ENCODE measurements at regions not wholly inside any gene's neighbourhood (a gene's known extent, or its start where the extent isn't known, plus 50 kb on each side); places are given as distances from the start of the nearest gene placed in this dataset.
"Not testable (repeated sequence)": the region's sequence is repeated elsewhere in the genome, so short reads cannot be mapped to it uniquely, and the experiment has no call there.

GRCh38 chr10:100661520-100661919, 83.9 kb upstream of the PAX2 start:
- no peaks in the 10 kb centered on the region for H3K4me1 ChIP-seq
- no peak for DNase-seq (ENCODE audit: low spot score in 2 of 2)
- H3K4me3 ChIP-seq: no peak overlapping the region
- H3K9me3 ChIP-seq: no peaks in the 10 kb centered on the region
- in situ Hi-C loops (cut with MboI; ENCODE audit: low sequenced_read_pairs): no loop called here
- peaks cover 25% of the 10 kb centered on the region for H3K27me3 ChIP-seq (ENCODE audit: low read depth)
- H3K36me3 ChIP-seq (replicated peaks): no peaks in the 10 kb centered on the region

- peaks cover 24% of the 10 kb centered on the region for H3K27me3 ChIP-seq (ENCODE audit: low read depth)
- no peak for DNase-seq (ENCODE audit: low spot score in 2 of 2)
- in situ Hi-C loops (cut with MboI; ENCODE audit: low sequenced_read_pairs): no loop called here
- no peak overlapping the region for H3K4me3 ChIP-seq
- no peaks in the 10 kb centered on the region for H3K9me3 ChIP-seq
- no peaks in the 10 kb centered on the region for H3K36me3 ChIP-seq (replicated peaks)
- no peaks in the 10 kb centered on the region for H3K4me1 ChIP-seq
Measured at GRCh38 chr10:100662067-100662466, 83.3 kb upstream of the PAX2 start.

- Histone ChIP-seq H3K4me3 (no peak overlapping the region), H3K36me3 (replicated peaks) (no peaks in the 10 kb centered on the region), H3K9me3 (no peaks in the 10 kb centered on the region), H3K4me1 (no peaks in the 10 kb centered on the region), H3K27me3 (ENCODE audit: low read depth) (peaks cover 7% of the 10 kb centered on the region)
- no peak for DNase-seq (ENCODE audit: low spot score in 2 of 2)
- in situ Hi-C loops (cut with MboI; ENCODE audit: low sequenced_read_pairs): no loop called here
Measured at GRCh38 chr10:100664316-100665149, 80.8 kb upstream of the PAX2 start.

GRCh38 chr10:100666634-100667033, 78.7 kb upstream of the PAX2 start:
- H3K4me1 ChIP-seq; DNase-seq (ENCODE audit: low spot score in 2 of 2); H3K36me3 ChIP-seq (replicated peaks); in situ Hi-C loops (cut with MboI; ENCODE audit: low sequenced_read_pairs); H3K9me3 ChIP-seq; H3K4me3 ChIP-seq: not testable (repeated sequence)
- peaks cover 11% of the 10 kb centered on the region for H3K27me3 ChIP-seq (ENCODE audit: low read depth)

GRCh38 chr10:100669616-100670015, 75.8 kb upstream of the PAX2 start:
- Histone ChIP-seq H3K4me1 (no peaks in the 10 kb centered on the region), H3K4me3 (no peak overlapping the region), H3K36me3 (replicated peaks) (no peaks in the 10 kb centered on the region), H3K27me3 (ENCODE audit: low read depth) (peaks cover 38% of the 10 kb centered on the region), H3K9me3 (no peaks in the 10 kb centered on the region)
- in situ Hi-C loops (cut with MboI; ENCODE audit: low sequenced_read_pairs): no loop called here
- no peak for DNase-seq (ENCODE audit: low spot score in 2 of 2)

- H3K4me3 ChIP-seq: no peak overlapping the region
- no peaks in the 10 kb centered on the region for H3K36me3 ChIP-seq (replicated peaks)
- H3K4me1 ChIP-seq: no peaks in the 10 kb centered on the region
- H3K9me3 ChIP-seq: no peaks in the 10 kb centered on the region
- DNase-seq (ENCODE audit: low spot score in 2 of 2): no peak
- in situ Hi-C loops (cut with MboI; ENCODE audit: low sequenced_read_pairs): no loop called here
- peaks cover 40% of the 10 kb centered on the region for H3K27me3 ChIP-seq (ENCODE audit: low read depth)
Measured at GRCh38 chr10:100670368-100670767, 75.0 kb upstream of the PAX2 start.

GRCh38 chr10:100670828-100671479, 74.4 kb upstream of the PAX2 start:
- H3K9me3 ChIP-seq: no peaks in the 10 kb centered on the region
- peak in 1 of 2 experiments; percentile 71 for DNase-seq (ENCODE audit: low spot score in 2 of 2)
- in situ Hi-C loops (cut with MboI; ENCODE audit: low sequenced_read_pairs): no loop called here
- no peaks in the 10 kb centered on the region for H3K4me1 ChIP-seq
- H3K36me3 ChIP-seq (replicated peaks): no peaks in the 10 kb centered on the region
- H3K27me3 ChIP-seq (ENCODE audit: low read depth): peaks cover 46% of the 10 kb centered on the region
- no peak overlapping the region; the same call in 1 of the 2 replicates for H3K4me3 ChIP-seq

- H3K4me1 ChIP-seq: no peaks in the 10 kb centered on the region
- in situ Hi-C loops (cut with MboI; ENCODE audit: low sequenced_read_pairs): no loop called here
- H3K27me3 ChIP-seq (ENCODE audit: low read depth): peaks cover 53% of the 10 kb centered on the region
- no peak for DNase-seq (ENCODE audit: low spot score in 2 of 2)
- H3K9me3 ChIP-seq: no peaks in the 10 kb centered on the region
- H3K4me3 ChIP-seq: no peak overlapping the region
- no peaks in the 10 kb centered on the region for H3K36me3 ChIP-seq (replicated peaks)
Measured at GRCh38 chr10:100672199-100672598, 73.2 kb upstream of the PAX2 start.

GRCh38 chr10:100677290-100677945, 68.0 kb upstream of the PAX2 start:
- no peak for DNase-seq (ENCODE audit: low spot score in 2 of 2)
- in situ Hi-C loops (cut with MboI; ENCODE audit: low sequenced_read_pairs): no loop called here
- H3K27me3 ChIP-seq (ENCODE audit: low read depth): peaks cover 74% of the 10 kb centered on the region

GRCh38 chr10:100679327-100679726, 66.1 kb upstream of the PAX2 start:
- Histone ChIP-seq H3K4me3 (no peak overlapping the region), H3K27me3 (ENCODE audit: low read depth) (peaks cover 72% of the 10 kb centered on the region), H3K4me1 (no peaks in the 10 kb centered on the region), H3K9me3 (no peaks in the 10 kb centered on the region), H3K36me3 (replicated peaks) (no peaks in the 10 kb centered on the region)
- DNase-seq (ENCODE audit: low spot score in 2 of 2): no peak
- in situ Hi-C loops (cut with MboI; ENCODE audit: low sequenced_read_pairs): no loop called here

More at GRCh38 chr10:100677290-100677945, 68.0 kb upstream of the PAX2 start:
- H3K36me3 ChIP-seq (replicated peaks): no peaks in the 10 kb centered on the region
- H3K9me3 ChIP-seq: no peaks in the 10 kb centered on the region
- H3K4me1 ChIP-seq: no peaks in the 10 kb centered on the region
- no peak overlapping the region for H3K4me3 ChIP-seq

GRCh38 chr10:100683004-100683403, 62.4 kb upstream of the PAX2 start:
- in situ Hi-C loops (cut with MboI; ENCODE audit: low sequenced_read_pairs): no loop called here
- H3K4me3 ChIP-seq: no peak overlapping the region
- no peaks in the 10 kb centered on the region; the same call in 1 of the 2 replicates for H3K4me1 ChIP-seq
- peaks cover 88% of the 10 kb centered on the region for H3K27me3 ChIP-seq (ENCODE audit: low read depth)
- no peaks in the 10 kb centered on the region for H3K36me3 ChIP-seq (replicated peaks)
- no peak for DNase-seq (ENCODE audit: low spot score in 2 of 2)
- no peaks in the 10 kb centered on the region for H3K9me3 ChIP-seq

- Histone ChIP-seq H3K4me3 (no peak overlapping the region), H3K9me3 (no peaks in the 10 kb centered on the region), H3K36me3 (replicated peaks) (no peaks in the 10 kb centered on the region), H3K4me1 (no peaks in the 10 kb centered on the region; the same call in 1 of the 2 replicates), H3K27me3 (ENCODE audit: low read depth) (peaks cover 89% of the 10 kb centered on the region)
- DNase-seq (ENCODE audit: low spot score in 2 of 2): no peak
- in situ Hi-C loops (cut with MboI; ENCODE audit: low sequenced_read_pairs): no loop called here
Measured at GRCh38 chr10:100683545-100684300, 61.7 kb upstream of the PAX2 start.

GRCh38 chr10:100684688-100685235, 60.6 kb upstream of the PAX2 start:
- no peaks in the 10 kb centered on the region for H3K9me3 ChIP-seq
- no peak for DNase-seq (ENCODE audit: low spot score in 2 of 2)
- no peaks in the 10 kb centered on the region for H3K36me3 ChIP-seq (replicated peaks)
- H3K4me1 ChIP-seq: no peaks in the 10 kb centered on the region; the same call in 1 of the 2 replicates
- H3K27me3 ChIP-seq (ENCODE audit: low read depth): peaks cover 87% of the 10 kb centered on the region
- in situ Hi-C loops (cut with MboI; ENCODE audit: low sequenced_read_pairs): no loop called here
- H3K4me3 ChIP-seq: no peak overlapping the region
